SU-DHL-6 (cell line): ENCODE measurements at regions not wholly inside any gene's neighbourhood (a gene's known extent, or its start where the extent isn't known, plus 50 kb on each side); places are given as distances from the start of the nearest gene placed in this dataset.
"Not testable (repeated sequence)": the region's sequence is repeated elsewhere in the genome, so short reads cannot be mapped to it uniquely, and the experiment has no call there.

ENCODE experiments used
- H2AFZ ChIP-seq: fragments of 200-600 bp; sonication (generic); 2 replicates; pipeline ENCODE4 v1.6.1; 2014; ENCODE audit warnings: low read depth, mild to moderate bottlenecking, moderate library complexity, mixed read lengths, antibody characterized with exemption, low read length; ENCODE audit not compliant: severe bottlenecking
- H3F3A ChIP-seq: fragments of 200-600 bp; shearing (Covaris generic); 2 replicates; pipeline ENCODE4 v1.6.0; 2016; ENCODE audit warnings: antibody characterized with exemption, mild to moderate bottlenecking; ENCODE audit not compliant: insufficient read depth
- H3K27ac ChIP-seq: fragments of 200-600 bp; sonication (generic); 2 replicates; pipeline ENCODE4 v1.5.1; 2016; ENCODE audit warnings: low read depth, mild to moderate bottlenecking, low read length, moderate library complexity, mixed read lengths
- H3K27me3 ChIP-seq: fragments of 200-600 bp; sonication (generic), shearing (Covaris generic); 2 replicates; pipeline ENCODE4 v1.6.0; 2014; ENCODE audit warnings: mild to moderate bottlenecking, low read length
- H3K36me3 ChIP-seq: fragments of 200-600 bp; sonication (generic); 2 replicates; pipeline ENCODE4 v1.6.1; 2014; ENCODE audit warnings: mild to moderate bottlenecking, low read length, mixed read lengths
- H3K4me2 ChIP-seq: fragments of 300-600, 200-600 bp; shearing (Covaris generic), sonication (generic); 2 replicates; pipeline ENCODE4 v1.6.0; 2014; ENCODE audit warnings: low read length, low read depth, mild to moderate bottlenecking; ENCODE audit not compliant: poor library complexity, severe bottlenecking
- H3K4me3 ChIP-seq: fragments of 200-600 bp; sonication (generic); 2 replicates; pipeline ENCODE4 v1.5.1; 2014; ENCODE audit warnings: antibody characterized with exemption, low read length, mild to moderate bottlenecking, mixed read lengths; ENCODE audit not compliant: insufficient read depth, poor library complexity, severe bottlenecking
- H3K79me2 ChIP-seq: fragments of 200-600 bp; sonication (generic); 2 replicates; pipeline ENCODE4 v1.6.1; 2014; ENCODE audit warnings: mild to moderate bottlenecking, low read length, moderate library complexity; ENCODE audit not compliant: insufficient read depth
- H3K9ac ChIP-seq: fragments of 200-600 bp; sonication (generic); 2 replicates; pipeline ENCODE4 v1.7.0; 2014; ENCODE audit warnings: mild to moderate bottlenecking, low read length
- H3K9me2 ChIP-seq: fragments of 200-600 bp; sonication (generic); replicated peaks from 2 replicates; pipeline ENCODE4 v1.6.1; 2014; ENCODE audit warnings: low read length; ENCODE audit not compliant: insufficient read depth
- H3K9me3 ChIP-seq: fragments of 200-600 bp; sonication (generic); 2 replicates; pipeline ENCODE4 v1.6.1; 2014; ENCODE audit warnings: low read length, mixed read lengths; ENCODE audit not compliant: insufficient read depth
- H4K20me1 ChIP-seq: fragments of 200-600 bp; sonication (generic); 2 replicates; pipeline ENCODE4 v1.6.1; 2014; ENCODE audit warnings: low read depth, mild to moderate bottlenecking, antibody characterized with exemption, low read length, moderate library complexity, mixed read lengths
- CTCF ChIP-seq: fragments of 200-600 bp; sonication (generic); IDR thresholded peaks from one replicate; pipeline ENCODE4 v1.5.1; 2017; ENCODE audit warnings: antibody characterized with exemption, mild to moderate bottlenecking, low read length, moderate library complexity; ENCODE audit not compliant: insufficient read depth, poor library complexity, severe bottlenecking
- EZH2phosphoT487 ChIP-seq: fragments of 200-600 bp; sonication (generic), shearing (Covaris generic); conservative IDR thresholded peaks from 2 replicates; pipeline ENCODE4 v1.6.1; 2018; ENCODE audit warnings: mild to moderate bottlenecking, antibody characterized with exemption, low read length, moderate library complexity, mixed read lengths

- Histone ChIP-seq H4K20me1 (no peaks in the 10 kb centered on the region), H3K27me3 (no peaks in the 10 kb centered on the region), H3K36me3 (no peaks in the 10 kb centered on the region), H3K9ac (no peak overlapping the region), H3K9me2 (no peaks in the 10 kb centered on the region), H2AFZ (peak overlapping the region; percentile 59), H3K79me2 (no peaks in the 10 kb centered on the region), H3K4me2 (no peak overlapping the region), H3K4me3 (no peak overlapping the region), H3K9me3 (no peaks in the 10 kb centered on the region), H3K27ac (no peak overlapping the region), H3F3A (no peaks in the 10 kb centered on the region)
- no peak for TF ChIP-seq CTCF
- TF ChIP-seq EZH2phosphoT487 = no peak
Observed at GRCh38 chr1:104329278-104329677, 579.6 kb downstream of the AMY1C start.

- Histone ChIP-seq H3K27me3 (no peaks in the 10 kb centered on the region), H3K9me2 (no peaks in the 10 kb centered on the region), H3F3A (no peaks in the 10 kb centered on the region), H3K36me3 (no peaks in the 10 kb centered on the region), H2AFZ (no peak overlapping the region), H3K9ac (no peak overlapping the region), H3K9me3 (no peaks in the 10 kb centered on the region), H3K27ac (no peak overlapping the region), H3K79me2 (no peaks in the 10 kb centered on the region), H4K20me1 (no peaks in the 10 kb centered on the region), H3K4me3 (no peak overlapping the region), H3K4me2 (no peak overlapping the region)
- TF ChIP-seq EZH2phosphoT487 = no peak
- TF ChIP-seq CTCF = no peak
Observed at GRCh38 chr1:104331763-104332162, 582.1 kb downstream of the AMY1C start.

- H3K36me3 ChIP-seq, H3F3A ChIP-seq: not testable (repeated sequence)
Observed at GRCh38 chr1:104337927-104338326, 588.2 kb downstream of the AMY1C start.

GRCh38 chr1:104341944-104342343 lies 592.2 kb downstream of the AMY1C start:
- H3K27ac ChIP-seq = no peak overlapping the region

More at GRCh38 chr1:104337927-104338326, 588.2 kb downstream of the AMY1C start:
- H3K27ac ChIP-seq, H3K4me3 ChIP-seq, H3K27me3 ChIP-seq, H3K9me3 ChIP-seq, H4K20me1 ChIP-seq, H2AFZ ChIP-seq, H3K79me2 ChIP-seq, H3K9ac ChIP-seq, H3K4me2 ChIP-seq, H3K9me2 ChIP-seq: not testable (repeated sequence)

More at GRCh38 chr1:104341944-104342343, 592.2 kb downstream of the AMY1C start:
- H3K9ac ChIP-seq = no peak overlapping the region
- no peaks in the 10 kb centered on the region for H3K9me2 ChIP-seq
- no peaks in the 10 kb centered on the region for H3K36me3 ChIP-seq
- H3K79me2 ChIP-seq = no peaks in the 10 kb centered on the region
- H2AFZ ChIP-seq = no peak overlapping the region
- no peak for TF ChIP-seq CTCF
- H3K4me3 ChIP-seq = no peak overlapping the region
- H3F3A ChIP-seq = no peaks in the 10 kb centered on the region
- no peaks in the 10 kb centered on the region for H3K9me3 ChIP-seq
- no peaks in the 10 kb centered on the region for H4K20me1 ChIP-seq
- H3K4me2 ChIP-seq = no peak overlapping the region
- H3K27me3 ChIP-seq = no peaks in the 10 kb centered on the region
